GM18517 (cell line): ENCODE measurements at regions not wholly inside any gene's neighbourhood (a gene's known extent, or its start where the extent isn't known, plus 50 kb on each side); places are given as distances from the start of the nearest gene placed in this dataset.

ENCODE experiments used
- ATAC-seq: cut with Tn5 transposase; IDR thresholded peaks from one replicate; pipeline ENCODE4 v1.9.1; 2021; ENCODE audit warnings: mild to moderate bottlenecking, moderate library complexity; ENCODE audit not compliant: unreplicated experiment

DNA sequence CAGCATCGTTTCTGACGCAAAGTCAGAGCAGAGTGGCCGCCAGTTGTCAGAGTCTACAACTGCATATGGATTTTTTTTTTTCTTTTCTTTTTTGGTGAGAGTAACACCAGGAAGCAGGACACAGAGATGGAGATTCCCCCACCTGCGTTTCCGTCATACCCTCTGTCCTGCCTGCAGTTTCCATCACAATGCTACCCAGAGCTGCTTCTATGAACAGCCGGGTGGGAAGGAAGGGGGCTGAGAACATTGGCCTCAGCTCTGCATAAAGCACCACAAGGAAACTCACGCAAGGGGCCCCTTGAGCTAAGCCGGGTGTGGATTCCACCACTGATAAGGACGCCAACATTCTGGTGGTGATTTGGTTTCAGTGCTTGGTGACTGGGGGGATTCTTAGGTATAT, 183.5 kb upstream of the AFDN start:
- ATAC-seq, result no peak

DNA sequence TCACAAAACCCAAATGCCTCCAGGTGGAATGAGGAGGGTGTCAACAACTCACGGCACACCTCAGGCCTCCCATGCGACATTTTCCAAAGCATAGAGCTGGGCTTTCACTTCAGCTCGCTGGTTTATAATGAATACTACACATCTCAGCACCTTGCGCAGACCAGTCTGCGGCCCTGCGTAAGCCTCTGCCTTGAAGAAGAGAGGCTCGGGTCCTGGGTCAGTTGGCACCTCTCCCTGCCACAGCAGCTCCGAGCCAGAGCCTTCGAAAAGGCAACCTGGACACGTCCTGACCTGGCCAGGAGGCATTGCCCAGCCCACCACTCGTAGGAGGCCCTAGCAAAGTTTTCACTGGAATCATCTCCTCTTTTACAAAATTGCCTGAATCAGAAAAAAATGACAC, 183.0 kb upstream of the AFDN start:
- ATAC-seq, result no peak

DNA sequence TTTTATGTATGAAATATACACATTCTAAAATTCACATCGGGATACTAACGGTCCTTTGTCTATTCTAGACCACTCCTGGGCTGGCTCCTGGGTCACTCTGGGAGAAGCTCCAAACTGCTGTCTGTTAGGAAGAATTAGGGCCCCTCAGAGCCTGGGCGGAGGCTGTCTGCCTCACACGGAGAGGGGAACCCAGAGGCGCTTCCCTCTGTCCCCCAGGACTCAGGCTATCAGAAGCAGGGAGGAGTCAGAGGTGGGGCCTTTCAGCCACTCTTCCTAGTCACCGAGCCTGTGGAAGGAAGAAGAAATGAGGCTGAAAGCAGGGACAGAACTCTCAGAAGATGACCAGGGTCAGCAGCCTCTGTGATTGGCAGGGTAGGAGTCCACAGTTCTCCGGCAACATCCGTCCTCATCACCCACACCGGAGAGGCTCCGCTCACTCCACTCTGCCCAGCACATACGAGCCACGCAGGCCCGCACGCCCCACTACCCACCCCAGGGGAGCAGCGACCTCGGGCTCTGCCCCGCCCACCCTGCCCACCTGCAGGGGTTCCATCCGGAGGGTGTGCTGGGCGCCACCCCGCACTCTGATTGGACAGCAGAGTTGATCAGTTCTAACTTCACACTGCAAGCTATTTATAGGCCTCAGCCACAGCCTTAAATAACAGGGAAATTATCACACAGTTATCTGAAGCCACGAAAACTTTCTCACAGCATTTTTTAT, 182.1 kb upstream of the AFDN start:
- no peak for ATAC-seq

DNA sequence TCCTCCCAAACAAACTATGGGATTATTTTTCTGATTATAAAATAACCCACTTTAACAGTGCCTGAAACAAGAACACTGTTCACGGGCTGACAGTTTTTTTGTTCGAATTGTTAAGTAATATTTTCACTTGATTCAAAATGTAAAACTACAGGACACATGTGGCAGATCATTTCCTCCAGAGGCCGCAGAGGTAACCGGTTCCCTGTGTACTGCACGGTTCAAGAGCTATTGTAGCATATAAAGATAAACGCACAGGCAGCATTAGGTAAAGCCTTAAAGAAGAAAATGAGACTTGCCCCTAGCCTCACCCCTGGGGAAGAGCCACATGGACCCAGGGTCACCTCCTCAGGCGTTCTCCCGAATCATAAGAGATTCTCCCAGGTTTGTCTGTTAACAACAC, 181.3 kb upstream of the AFDN start:
- no peak for ATAC-seq

DNA sequence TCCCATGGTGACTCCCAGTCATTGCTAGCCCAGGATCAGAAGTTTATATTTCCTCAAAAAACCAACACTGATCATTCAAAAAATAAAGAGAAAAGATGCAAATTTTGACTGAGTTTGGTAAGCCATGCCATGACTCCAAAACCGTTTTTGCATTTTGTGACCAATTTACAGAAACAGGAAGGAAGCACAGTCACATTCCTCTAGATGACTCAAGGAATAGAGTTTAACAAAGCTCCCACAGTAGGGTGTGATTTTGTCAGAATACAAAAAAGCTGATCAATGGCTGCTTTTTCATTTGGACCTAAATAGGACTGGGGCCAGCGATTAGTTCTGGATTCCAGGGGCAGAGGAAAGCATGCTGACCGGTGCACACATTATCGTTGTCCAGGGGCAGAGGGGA, 179.4 kb upstream of the AFDN start:
- no peak for ATAC-seq

DNA sequence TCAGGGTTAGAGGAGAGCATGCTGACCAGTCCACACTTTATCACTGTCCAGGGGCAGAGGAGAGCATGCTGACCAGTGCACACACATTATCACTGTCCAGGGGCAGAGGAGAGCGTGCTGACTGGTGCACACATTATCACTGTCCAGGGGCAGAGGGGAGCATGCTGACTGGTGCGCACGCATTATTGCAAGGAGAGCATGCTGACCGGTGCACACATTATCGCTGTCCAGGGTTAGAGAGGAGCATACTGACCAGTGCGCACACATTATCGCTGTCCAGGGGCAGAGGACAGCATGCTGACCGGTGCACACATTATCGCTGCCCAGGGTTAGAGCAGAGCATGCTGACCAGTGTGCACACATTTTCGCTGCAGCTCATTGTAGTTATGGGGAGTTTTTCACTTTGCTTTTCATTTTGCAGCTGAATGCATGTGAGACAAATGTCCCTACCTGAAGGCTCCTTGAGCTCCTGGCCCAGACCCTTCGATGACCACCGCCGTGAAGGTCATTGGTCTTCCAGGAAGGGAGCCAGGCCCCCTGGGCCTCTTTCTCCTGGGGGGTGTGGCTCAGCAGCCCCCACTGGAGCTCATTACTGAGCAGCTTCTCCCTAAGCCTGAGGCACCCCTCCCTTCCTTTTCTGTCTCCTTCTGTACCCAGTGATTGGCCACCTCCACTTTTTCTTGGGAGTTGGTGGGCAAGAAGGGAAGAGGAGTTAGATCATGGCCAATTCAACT, 178.8 kb upstream of the AFDN start:
- no peak for ATAC-seq

DNA sequence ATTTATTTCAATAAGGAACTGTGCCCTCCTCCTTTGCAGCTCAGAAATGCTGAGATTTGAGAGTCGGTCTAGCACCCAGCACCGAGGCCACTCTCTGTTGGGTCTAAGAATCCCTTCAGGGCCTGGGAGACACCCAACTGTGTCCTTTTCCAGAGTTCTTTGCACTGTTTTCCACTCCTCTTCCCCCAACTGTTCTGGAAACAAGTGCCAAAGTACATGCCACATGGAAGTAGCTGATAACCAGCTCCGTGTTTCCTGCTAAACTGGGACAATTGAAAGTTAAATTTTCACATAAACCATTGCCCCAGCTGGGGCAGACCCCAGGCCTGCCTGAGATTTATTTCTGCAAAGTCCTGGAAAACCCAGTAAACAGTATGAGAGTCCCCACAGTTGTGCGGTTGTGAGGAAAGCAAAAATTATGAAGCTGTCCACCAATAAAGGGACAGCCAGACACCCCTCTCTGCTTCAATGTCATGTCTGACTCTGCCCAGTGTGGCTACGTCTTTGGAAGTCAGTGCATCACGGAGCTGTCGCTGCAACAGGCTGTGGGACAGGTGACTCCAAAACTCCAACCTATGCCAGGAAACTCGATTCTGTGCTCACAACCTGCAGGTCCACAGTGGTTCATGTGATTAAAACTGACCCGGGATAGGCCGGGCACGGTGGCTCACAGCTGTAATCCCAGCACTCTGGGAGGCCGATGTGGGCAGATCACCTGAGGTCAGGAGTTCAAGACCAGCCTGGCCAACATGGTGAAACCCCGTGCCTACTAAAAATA, 178.0 kb upstream of the AFDN start:
- ATAC-seq, result no peak

DNA sequence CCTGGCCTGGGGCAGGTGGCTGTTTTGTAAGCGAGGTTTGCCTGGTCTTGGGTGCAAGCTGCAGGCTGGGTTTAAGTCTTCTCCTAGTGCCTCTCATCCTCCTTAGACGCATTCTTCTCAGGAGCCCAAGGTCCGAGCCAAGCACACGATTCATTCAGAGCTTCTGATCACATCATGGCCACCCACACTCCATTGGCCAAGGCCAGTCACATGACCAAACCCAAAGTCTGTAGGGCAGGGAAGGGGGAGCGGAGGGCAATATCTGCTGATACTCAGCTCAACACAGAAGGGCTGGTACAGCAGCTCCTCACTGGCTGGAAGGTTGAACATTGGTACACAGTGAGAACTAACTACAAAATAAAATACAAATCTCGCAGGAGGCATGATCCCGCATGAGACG, 177.2 kb upstream of the AFDN start:
- no peak for ATAC-seq

DNA sequence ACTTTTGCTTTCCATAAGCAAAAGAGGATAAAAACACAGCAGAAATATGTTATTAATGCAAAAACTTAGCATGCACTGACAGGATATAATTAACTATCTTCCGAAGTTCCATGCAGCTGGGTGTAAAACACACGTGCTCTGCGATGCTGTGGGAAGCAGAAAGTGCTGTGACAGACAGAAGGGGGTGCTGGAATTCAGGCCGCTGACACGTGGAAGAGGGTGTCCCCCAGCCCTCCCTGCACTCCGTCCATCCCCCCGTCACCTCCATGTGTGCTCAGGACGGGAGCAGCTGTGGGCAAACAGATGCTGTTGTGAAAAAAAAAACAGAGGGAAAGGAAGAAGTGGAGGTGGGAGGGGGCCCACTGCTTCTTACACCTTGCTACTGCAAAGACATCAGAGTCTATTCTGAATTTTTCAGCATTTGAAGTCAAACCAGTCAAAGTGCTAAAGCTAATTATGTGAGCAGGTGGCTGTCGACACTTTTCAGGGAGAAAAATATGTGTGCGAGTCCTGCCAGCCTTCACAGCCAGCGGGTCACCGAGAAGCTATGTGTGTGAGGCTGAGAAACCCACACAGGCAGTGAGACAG, 175.9 kb upstream of the AFDN start:
- no peak for ATAC-seq

DNA sequence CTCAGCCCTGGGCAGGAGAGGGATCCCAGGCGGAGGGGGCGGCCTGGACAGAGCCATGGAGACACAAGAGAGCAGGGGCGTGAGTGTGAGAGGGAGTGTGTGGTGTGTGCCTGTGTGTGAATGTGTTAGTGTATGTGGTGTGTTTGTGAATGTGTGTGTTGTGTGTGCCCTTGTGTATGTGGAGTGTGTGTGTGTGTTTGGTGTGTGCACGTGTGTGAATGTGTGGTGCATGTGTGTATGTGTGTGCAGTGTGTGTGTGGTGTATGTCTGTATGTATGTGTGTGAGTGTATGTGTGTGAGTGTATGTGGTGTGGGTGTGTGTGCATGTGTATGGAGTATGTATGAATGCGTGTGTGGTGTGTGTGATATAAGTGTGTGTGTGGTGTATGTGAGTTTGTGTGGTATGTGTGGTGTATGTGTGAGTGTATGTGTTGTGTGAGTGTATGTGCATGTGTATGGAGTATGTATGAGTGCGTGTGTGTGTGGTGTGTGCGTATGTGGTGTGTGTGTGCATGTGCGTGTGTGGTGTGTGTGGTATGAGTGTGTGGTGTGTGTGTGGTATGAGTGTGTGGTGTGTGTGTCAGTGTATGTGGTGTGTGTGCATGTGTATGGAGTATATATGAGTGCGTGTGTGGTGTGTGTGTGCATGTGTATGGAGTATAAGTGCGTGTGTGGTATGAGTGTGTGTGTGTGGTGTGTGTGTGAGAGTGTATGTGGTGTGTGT, 175.2 kb upstream of the AFDN start:
- no peak for ATAC-seq

DNA sequence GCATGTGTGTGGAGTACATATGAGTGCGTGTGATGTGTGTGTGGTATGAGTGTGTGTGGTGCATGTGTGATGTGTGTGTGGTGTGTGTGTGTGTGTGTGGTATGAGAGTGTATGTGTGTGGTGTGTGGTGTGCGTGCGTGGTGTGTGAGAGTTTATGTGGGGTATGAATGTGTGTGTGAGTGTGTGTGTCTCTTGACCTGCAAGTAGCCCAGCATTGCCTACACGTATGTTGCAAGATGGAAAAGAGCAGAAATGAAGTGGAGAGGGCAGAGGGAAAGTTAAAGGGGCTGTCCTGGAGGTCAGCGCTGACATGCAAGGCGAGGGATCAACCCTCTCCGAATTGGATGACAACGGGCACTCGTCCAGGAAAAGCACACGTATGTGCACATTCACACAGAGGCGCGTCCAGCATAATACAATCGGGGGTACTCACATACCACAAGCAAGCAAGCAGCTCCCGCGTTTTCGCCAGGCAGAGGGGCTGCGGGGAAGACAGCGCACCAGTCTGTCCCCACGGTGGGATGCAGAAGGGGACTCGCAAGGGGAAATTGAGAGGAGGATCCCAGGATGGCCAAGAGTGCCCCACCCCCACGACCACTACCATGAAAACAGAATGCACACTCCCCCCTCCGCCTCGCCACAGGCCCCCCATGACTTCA, 174.5 kb upstream of the AFDN start:
- ATAC-seq, result no peak

DNA sequence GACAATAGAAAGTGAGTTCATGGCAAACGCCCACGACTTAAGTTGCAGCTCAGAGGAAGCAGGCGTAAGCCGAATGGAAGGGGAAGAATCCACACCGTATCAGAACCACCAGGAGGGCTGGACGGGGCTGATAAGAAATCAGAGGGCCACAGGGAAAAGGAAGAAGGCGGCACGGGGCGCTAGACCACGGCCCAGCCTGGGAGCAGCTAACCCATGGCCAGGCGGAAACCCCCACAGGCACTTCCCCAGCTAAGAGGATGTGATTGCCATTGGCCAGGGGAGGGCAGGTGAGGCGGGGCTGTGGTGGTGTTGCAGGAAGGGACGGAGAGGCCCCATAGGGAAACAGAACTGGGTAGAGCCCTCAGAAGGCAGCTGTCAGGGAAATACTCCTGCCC, 174.0 kb upstream of the AFDN start:
- no peak for ATAC-seq

DNA sequence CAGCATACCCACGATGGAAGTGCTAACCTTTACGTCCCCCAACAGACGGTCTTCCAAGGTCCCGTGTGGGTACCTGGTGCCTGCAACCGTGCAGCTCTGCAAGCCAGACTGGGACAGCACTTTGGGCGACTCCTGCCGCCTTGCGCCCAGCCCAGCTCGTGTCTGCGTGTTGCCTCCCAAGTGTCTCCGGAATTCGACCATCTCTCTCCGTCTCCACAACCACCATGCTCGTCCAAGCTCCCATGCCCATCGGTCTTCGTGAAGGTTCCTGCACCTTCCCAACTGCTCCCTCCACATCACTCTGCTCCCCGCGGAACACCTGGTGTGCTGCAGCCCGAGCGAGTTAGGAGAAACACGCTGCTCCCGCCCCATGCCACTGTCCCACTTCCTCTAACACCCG, 173.2 kb upstream of the AFDN start:
- ATAC-seq, result no peak

DNA sequence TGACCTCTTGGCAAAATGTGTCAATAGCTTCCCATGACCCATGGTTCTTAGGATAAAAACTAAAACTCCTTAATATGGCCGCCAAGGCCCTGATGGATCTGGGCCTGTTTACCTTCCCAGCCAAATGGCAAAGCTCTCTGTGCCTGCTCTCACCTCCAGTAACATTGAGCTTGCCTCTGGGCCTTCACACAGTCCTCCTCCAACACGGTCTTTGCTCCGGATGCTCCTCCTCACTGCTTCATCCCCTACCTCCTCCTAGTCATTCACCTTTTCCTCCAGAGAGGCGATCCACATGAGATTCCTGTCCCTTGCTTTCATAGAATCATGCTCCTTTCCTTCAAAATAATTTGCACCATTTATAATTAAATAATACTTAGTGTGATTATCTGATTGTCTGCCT, 172.3 kb upstream of the AFDN start:
- no peak for ATAC-seq

DNA sequence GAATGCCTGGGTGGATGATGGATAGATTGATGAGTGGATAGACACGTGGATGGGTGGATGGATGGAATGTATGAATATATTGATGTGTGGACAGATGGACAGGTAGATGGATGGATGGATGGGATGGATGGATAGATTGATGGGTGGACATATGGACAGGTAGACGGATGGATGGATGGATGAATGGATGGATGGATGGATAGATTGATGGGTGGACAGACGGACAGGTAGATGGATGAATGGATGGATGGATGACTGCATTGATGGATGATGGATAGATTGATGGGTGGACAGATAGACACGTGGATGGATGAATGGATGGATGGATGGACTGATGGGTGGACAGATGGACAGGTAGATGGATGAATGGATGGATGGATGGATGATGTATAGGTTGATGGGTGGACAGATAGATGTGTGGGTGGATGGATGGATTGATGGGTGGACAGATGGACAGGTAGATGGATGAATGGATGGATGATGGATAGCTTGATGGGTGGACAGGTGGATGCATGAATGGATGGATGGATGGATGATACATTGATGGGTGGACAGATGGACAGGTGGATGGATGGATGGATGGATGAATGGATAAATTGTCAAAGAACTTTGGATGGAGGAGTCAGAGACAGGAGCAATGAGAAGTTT, 171.4 kb upstream of the AFDN start:
- no peak for ATAC-seq

DNA sequence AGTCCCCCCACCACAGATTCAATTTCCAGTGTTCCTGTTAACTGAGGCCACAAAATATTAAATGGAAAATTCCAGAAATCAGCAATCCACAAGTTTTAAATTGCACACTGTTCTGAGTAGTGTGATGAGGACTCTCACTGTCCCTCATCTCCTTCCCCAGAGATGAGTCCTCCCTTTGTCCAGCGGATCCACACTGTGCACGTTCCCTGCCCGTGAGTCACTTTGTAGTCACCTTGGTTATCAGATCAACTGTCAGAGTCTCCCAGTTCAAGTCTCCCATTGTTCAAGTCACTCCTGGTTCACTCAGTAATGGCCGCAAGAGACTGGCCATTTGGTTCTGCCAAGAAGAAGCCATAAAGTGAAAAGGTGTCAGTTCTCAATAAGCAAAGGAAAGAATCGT, 168.6 kb upstream of the AFDN start:
- no peak for ATAC-seq

DNA sequence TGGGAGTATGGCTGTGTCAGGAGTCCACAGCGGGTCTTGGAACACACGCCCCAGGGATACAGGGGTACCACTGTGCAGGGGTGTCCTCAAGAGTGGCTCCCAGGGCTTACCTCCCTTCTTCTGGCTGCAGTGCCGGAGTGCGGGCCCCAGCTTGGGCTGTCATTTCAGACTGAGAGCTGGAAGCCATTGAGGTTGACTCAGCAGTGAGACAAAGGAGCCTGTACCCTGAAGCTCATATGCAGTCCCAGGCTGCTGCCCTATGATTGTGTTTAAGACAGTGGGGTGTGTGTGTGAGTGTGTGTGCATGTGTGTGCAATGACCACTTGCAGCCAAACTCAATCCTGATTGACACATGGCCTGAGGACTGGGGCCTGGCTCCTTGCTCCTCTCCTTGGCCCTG, 167.7 kb upstream of the AFDN start:
- no peak for ATAC-seq

DNA sequence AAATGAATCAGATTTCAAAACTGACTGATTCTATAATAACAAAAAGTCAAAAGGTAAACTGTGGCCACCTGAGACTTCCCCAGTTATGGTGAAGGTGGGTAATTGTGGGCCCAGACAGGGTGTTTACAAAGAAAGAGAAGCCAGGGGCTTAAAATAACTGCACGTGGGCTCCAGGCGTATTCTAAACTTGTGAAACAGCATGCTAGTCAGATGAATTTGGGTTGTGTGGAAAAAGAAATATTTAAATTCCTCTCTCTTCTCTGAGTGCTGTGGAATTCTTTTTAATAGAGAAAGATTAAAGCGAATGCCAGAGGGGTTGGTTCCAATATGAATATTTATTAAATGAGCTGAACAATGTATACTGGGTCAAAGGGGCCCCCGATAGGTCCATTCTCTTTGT, 166.3 kb upstream of the AFDN start:
- ATAC-seq, result no peak

DNA sequence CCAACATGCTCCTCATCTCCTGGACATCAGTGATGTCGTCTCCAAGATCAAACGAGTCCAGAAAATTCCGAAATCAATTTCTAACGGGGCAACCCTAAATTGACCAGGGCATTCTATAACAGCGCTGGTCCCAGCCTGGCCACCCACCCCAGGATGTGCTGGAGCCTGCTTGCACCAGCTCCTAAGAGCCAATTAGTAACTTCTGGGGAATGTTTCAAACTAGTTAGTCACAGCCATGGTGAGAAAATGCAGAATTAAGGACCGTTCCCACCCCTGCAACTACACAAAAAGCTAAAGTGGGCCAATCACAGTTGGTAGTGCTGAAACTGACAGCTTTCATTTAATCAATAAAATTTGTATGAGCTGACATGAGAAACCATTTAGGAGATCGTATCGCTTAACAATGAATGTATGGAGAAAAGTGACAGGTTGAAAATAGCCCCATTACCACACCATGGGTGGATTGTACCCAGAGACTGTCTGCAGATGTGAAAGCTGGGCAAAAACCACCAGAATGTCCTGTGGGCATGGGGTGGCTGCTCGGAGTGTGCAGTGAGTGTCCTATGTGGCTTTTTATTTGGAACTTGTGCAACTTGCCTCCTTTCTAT, 165.7 kb upstream of the AFDN start:
- ATAC-seq, result no peak
